ENCODE measurements at regions not wholly inside any gene's neighbourhood (a gene's known extent, or its start where the extent isn't known, plus 50 kb on each side); places are given as distances from the start of the nearest gene placed in this dataset.
"Not testable (repeated sequence)": the region's sequence is repeated elsewhere in the genome, so short reads cannot be mapped to it uniquely, and the experiment has no call there.

- not testable (repeated sequence) for H3K27ac ChIP-seq (ENCODE audit: insufficient read depth, low read length); DNase-seq (ENCODE audit: low read depth in 2 of 2); H3K4me3 ChIP-seq (replicated peaks in 1 of 4; ENCODE audit: control extremely low read depth in 1 of 4, insufficient read depth in 1 of 4, low read depth in 3 of 4, low read length in 4 of 4); H3K4me1 ChIP-seq (ENCODE audit: control insufficient read depth, extremely low read depth, insufficient read depth, low read length); H3K9me3 ChIP-seq (ENCODE audit: control insufficient read depth, insufficient read depth, low read depth, low read length); H3K9ac ChIP-seq (ENCODE audit: insufficient read depth, low read length); H2AFZ ChIP-seq (ENCODE audit: low read length); H3K27me3 ChIP-seq (ENCODE audit: control insufficient read depth, insufficient read depth, low read length); H3K4me2 ChIP-seq (ENCODE audit: extremely low read depth, insufficient read depth, low read length); H3K79me2 ChIP-seq (ENCODE audit: control insufficient read depth, insufficient read depth, low read length); H3K36me3 ChIP-seq (ENCODE audit: control insufficient read depth, insufficient read depth, low read length); H4K20me1 ChIP-seq (ENCODE audit: control insufficient read depth, extremely low read depth, insufficient read depth, low read length)
Measured at GRCh38 chr1:146308152-146308551, 79.3 kb upstream of the NOTCH2NLA start.

- not testable (repeated sequence) for H3K4me2 ChIP-seq (ENCODE audit: extremely low read depth, insufficient read depth, low read length); H3K27ac ChIP-seq (ENCODE audit: insufficient read depth, low read length); H3K79me2 ChIP-seq (ENCODE audit: control insufficient read depth, insufficient read depth, low read length)
Measured at GRCh38 chr1:146307632-146308031, 78.8 kb upstream of the NOTCH2NLA start.

GRCh38 chr1:146306651-146307050, 77.8 kb upstream of the NOTCH2NLA start:
- not testable (repeated sequence) for H3K36me3 ChIP-seq (ENCODE audit: control insufficient read depth, insufficient read depth, low read length); H3K4me1 ChIP-seq (ENCODE audit: control insufficient read depth, extremely low read depth, insufficient read depth, low read length); H3K4me3 ChIP-seq (replicated peaks in 1 of 4; ENCODE audit: control extremely low read depth in 1 of 4, insufficient read depth in 1 of 4, low read depth in 3 of 4, low read length in 4 of 4); H3K27ac ChIP-seq (ENCODE audit: insufficient read depth, low read length); H3K9me3 ChIP-seq (ENCODE audit: control insufficient read depth, insufficient read depth, low read depth, low read length); H3K9ac ChIP-seq (ENCODE audit: insufficient read depth, low read length); H3K79me2 ChIP-seq (ENCODE audit: control insufficient read depth, insufficient read depth, low read length); H4K20me1 ChIP-seq (ENCODE audit: control insufficient read depth, extremely low read depth, insufficient read depth, low read length); H2AFZ ChIP-seq (ENCODE audit: low read length); DNase-seq (ENCODE audit: low read depth in 2 of 2); H3K27me3 ChIP-seq (ENCODE audit: control insufficient read depth, insufficient read depth, low read length); H3K4me2 ChIP-seq (ENCODE audit: extremely low read depth, insufficient read depth, low read length)

More at GRCh38 chr1:146307632-146308031, 78.8 kb upstream of the NOTCH2NLA start:
- not testable (repeated sequence) for H2AFZ ChIP-seq (ENCODE audit: low read length); H3K27me3 ChIP-seq (ENCODE audit: control insufficient read depth, insufficient read depth, low read length); DNase-seq (ENCODE audit: low read depth in 2 of 2); H3K9me3 ChIP-seq (ENCODE audit: control insufficient read depth, insufficient read depth, low read depth, low read length); H3K9ac ChIP-seq (ENCODE audit: insufficient read depth, low read length); H4K20me1 ChIP-seq (ENCODE audit: control insufficient read depth, extremely low read depth, insufficient read depth, low read length); H3K4me3 ChIP-seq (replicated peaks in 1 of 4; ENCODE audit: control extremely low read depth in 1 of 4, insufficient read depth in 1 of 4, low read depth in 3 of 4, low read length in 4 of 4); H3K4me1 ChIP-seq (ENCODE audit: control insufficient read depth, extremely low read depth, insufficient read depth, low read length); H3K36me3 ChIP-seq (ENCODE audit: control insufficient read depth, insufficient read depth, low read length)

DNA sequence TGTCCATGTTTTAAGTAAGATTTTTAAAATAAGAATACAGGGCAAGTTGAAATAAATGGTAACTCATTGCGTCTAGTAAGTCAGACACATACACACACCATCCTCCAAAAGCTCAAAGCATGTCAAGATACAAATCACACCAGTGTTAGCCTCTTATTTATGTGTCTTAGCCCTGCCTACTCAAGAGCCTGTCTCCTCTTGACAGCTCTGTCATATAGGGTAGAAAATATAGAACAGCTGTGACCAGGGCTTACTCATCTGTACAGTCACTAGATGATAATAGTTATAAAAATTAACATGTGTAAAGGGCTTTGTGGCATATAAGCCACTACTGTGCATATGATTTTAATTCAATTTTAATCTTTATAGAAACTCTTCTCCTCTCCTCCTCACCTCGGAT, 76.6 kb upstream of the NOTCH2NLA start:
- H3K9me3 ChIP-seq (ENCODE audit: control insufficient read depth, insufficient read depth, low read depth, low read length); DNase-seq (ENCODE audit: low read depth in 2 of 2); H3K4me3 ChIP-seq (replicated peaks in 1 of 4; ENCODE audit: control extremely low read depth in 1 of 4, insufficient read depth in 1 of 4, low read depth in 3 of 4, low read length in 4 of 4); H3K4me1 ChIP-seq (ENCODE audit: control insufficient read depth, extremely low read depth, insufficient read depth, low read length); H4K20me1 ChIP-seq (ENCODE audit: control insufficient read depth, extremely low read depth, insufficient read depth, low read length); H3K36me3 ChIP-seq (ENCODE audit: control insufficient read depth, insufficient read depth, low read length); H3K4me2 ChIP-seq (ENCODE audit: extremely low read depth, insufficient read depth, low read length); H2AFZ ChIP-seq (ENCODE audit: low read length); H3K27ac ChIP-seq (ENCODE audit: insufficient read depth, low read length); H3K79me2 ChIP-seq (ENCODE audit: control insufficient read depth, insufficient read depth, low read length); H3K27me3 ChIP-seq (ENCODE audit: control insufficient read depth, insufficient read depth, low read length); H3K9ac ChIP-seq (ENCODE audit: insufficient read depth, low read length): not testable (repeated sequence)

DNA sequence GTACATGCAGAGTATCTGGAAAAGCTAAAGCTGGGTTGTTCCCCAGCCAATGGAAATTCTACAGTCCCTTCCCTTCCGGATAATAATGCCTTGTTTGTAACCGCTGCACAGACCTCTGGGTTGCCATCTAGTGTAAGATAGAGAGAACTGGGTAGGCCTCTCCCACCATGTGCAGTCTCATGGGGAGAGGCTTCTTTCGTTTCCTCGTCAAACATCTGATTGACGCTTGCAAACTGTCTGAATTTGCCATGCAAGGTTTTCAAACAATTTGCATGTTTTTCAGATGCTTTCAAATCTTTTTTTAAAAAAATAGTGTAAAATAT, 69.7 kb upstream of the NOTCH2NLA start:
- H3K9ac ChIP-seq (ENCODE audit: insufficient read depth, low read length); H3K36me3 ChIP-seq (ENCODE audit: control insufficient read depth, insufficient read depth, low read length); H3K4me1 ChIP-seq (ENCODE audit: control insufficient read depth, extremely low read depth, insufficient read depth, low read length); DNase-seq (ENCODE audit: low read depth in 2 of 2); H3K27ac ChIP-seq (ENCODE audit: insufficient read depth, low read length); H3K4me2 ChIP-seq (ENCODE audit: extremely low read depth, insufficient read depth, low read length); H3K4me3 ChIP-seq (replicated peaks in 1 of 4; ENCODE audit: control extremely low read depth in 1 of 4, insufficient read depth in 1 of 4, low read depth in 3 of 4, low read length in 4 of 4); H3K27me3 ChIP-seq (ENCODE audit: control insufficient read depth, insufficient read depth, low read length); H2AFZ ChIP-seq (ENCODE audit: low read length); H3K79me2 ChIP-seq (ENCODE audit: control insufficient read depth, insufficient read depth, low read length); H4K20me1 ChIP-seq (ENCODE audit: control insufficient read depth, extremely low read depth, insufficient read depth, low read length); H3K9me3 ChIP-seq (ENCODE audit: control insufficient read depth, insufficient read depth, low read depth, low read length): not testable (repeated sequence)

GRCh38 chr1:146297781-146298574, 69.2 kb upstream of the NOTCH2NLA start:
- H3K36me3 ChIP-seq (ENCODE audit: control insufficient read depth, insufficient read depth, low read length); H3K4me3 ChIP-seq (replicated peaks in 1 of 4; ENCODE audit: control extremely low read depth in 1 of 4, insufficient read depth in 1 of 4, low read depth in 3 of 4, low read length in 4 of 4); H3K4me1 ChIP-seq (ENCODE audit: control insufficient read depth, extremely low read depth, insufficient read depth, low read length); H3K27me3 ChIP-seq (ENCODE audit: control insufficient read depth, insufficient read depth, low read length); DNase-seq (ENCODE audit: low read depth in 2 of 2); H3K79me2 ChIP-seq (ENCODE audit: control insufficient read depth, insufficient read depth, low read length); H3K9me3 ChIP-seq (ENCODE audit: control insufficient read depth, insufficient read depth, low read depth, low read length); H3K27ac ChIP-seq (ENCODE audit: insufficient read depth, low read length); H4K20me1 ChIP-seq (ENCODE audit: control insufficient read depth, extremely low read depth, insufficient read depth, low read length); H3K4me2 ChIP-seq (ENCODE audit: extremely low read depth, insufficient read depth, low read length); H3K9ac ChIP-seq (ENCODE audit: insufficient read depth, low read length); H2AFZ ChIP-seq (ENCODE audit: low read length): not testable (repeated sequence)
